LoVo (cell line): ENCODE measurements at regions not wholly inside any gene's neighbourhood (a gene's known extent, or its start where the extent isn't known, plus 50 kb on each side); places are given as distances from the start of the nearest gene placed in this dataset.

ENCODE experiments used
- DNase-seq: peaks from one replicate; pipeline ENCODE4 v3.0.0-alpha.2; 2016; ENCODE audit warnings: low spot score

- peak; percentile 2 for DNase-seq
These were observed 200.9 kb upstream of the ZPLD1 start for GRCh38 chr3:102233881-102234280.

GRCh38 chr3:102235679-102236078 lies 199.1 kb upstream of the ZPLD1 start:
- DNase-seq, result peak; percentile 18

GRCh38 chr3:102237181-102237580 lies 197.6 kb upstream of the ZPLD1 start:
- no peak for DNase-seq

DNA sequence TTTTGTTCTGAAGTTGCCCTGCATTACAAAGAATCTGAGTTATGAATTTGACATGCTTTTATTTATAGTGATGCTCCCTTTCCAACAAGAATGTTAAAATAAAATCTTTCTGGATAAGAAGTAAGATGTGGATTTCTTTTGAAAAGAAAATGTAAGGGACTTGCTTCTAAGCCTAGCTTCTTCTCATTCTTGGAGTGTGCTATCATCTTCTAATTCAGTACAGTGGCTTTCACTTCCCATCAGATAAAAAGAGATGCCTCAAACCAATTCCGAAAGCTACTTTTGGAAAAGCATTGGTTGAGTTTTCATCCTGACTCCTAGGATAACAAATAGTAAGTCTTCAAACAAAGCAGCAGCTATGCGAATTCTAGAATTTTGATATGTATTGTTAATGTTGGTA lies 197.0 kb upstream of the ZPLD1 start:
- DNase-seq, result no peak

DNA sequence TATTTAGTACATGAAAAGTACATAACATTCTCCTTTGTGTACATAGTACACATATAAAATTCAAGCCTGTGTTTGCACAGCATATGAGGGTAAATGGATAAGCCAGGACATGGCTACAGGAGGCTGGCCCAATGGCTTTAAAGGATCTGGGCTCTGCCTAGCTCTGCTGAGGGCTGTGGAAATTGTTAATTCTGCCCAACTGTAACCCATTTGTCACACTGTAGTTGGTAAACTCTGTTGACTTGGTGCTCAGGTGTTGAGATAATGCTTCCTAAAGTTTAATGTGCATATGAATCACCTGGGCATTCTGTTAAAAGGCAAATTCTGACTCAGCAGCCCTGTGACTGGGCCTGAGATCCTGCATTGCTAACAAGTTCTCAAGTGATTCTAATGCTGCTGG lies 196.5 kb upstream of the ZPLD1 start:
- no peak for DNase-seq

GRCh38 chr3:102240720-102241119 lies 194.1 kb upstream of the ZPLD1 start:
- DNase-seq, result no peak

DNA sequence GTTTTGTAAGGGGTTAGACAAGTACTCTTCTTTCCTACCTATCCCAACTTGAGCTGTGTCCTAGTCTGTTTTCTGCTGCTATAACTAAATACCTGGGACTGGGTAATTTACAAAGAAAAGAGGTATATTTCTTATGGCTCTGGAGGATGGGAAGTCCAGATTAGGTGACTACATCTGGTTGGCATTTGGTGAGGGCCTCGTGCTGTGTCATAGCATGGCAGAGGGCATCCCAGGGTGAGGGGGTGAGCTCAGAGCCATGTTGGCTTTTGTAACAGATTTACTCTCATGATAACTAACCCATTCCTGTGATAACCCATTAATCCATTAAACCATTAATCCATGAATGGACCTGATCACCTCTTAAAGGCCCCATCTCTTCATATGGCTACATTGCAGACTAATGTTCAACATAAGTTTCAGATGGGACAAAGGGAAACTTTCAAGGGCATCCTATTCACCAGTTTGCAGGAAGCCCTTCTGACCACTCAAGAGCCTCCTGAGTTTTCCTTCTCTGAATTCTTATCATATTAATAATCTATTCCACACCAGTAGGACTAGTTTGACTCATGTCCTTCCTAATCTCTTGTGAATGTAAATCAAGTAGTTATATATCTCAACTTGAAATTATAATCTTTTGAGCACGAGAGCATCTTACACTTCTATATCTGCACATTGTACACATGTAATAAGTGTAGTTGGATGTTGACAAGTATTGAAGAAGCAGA lies 185.7 kb upstream of the ZPLD1 start:
- DNase-seq, result no peak

GRCh38 chr3:102255736-102256135 lies 179.1 kb upstream of the ZPLD1 start:
- no peak for DNase-seq

DNA sequence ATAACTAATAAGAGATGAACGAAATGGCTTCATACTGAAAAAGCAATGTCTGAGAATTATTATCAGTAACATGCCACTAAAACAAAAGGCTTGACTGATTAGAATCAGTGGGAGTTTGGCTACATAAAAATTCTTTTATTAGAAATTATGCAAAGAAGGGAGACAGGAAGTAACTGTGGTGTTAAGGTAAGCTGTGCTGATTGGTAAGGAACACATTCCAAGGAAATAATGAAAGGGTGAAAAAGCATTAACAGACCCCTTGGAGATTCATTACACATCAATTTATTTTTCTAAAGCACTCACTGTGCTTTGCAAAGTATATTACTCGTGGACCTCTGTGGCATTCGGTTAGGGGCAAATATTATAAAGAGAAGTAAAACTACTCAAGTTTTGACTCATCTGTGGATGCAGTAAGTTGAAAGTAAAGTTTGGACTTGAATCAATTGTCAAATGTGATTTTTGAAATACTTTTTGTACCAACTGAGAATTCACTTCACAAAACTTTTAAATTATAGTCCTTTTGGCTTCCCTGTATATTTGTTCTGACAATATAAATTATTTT lies 176.1 kb upstream of the ZPLD1 start:
- DNase-seq, result no peak

- DNase-seq, result no peak
These were observed 175.2 kb upstream of the ZPLD1 start for GRCh38 chr3:102259663-102260062.

GRCh38 chr3:102265720-102266119 lies 169.1 kb upstream of the ZPLD1 start:
- DNase-seq, result no peak

- no peak for DNase-seq
These were observed 165.4 kb upstream of the ZPLD1 start for GRCh38 chr3:102269406-102269805.

- no peak for DNase-seq
These were observed 144.6 kb upstream of the ZPLD1 start for GRCh38 chr3:102290241-102290640.

GRCh38 chr3:102295756-102296155 lies 139.1 kb upstream of the ZPLD1 start:
- no peak for DNase-seq

DNA sequence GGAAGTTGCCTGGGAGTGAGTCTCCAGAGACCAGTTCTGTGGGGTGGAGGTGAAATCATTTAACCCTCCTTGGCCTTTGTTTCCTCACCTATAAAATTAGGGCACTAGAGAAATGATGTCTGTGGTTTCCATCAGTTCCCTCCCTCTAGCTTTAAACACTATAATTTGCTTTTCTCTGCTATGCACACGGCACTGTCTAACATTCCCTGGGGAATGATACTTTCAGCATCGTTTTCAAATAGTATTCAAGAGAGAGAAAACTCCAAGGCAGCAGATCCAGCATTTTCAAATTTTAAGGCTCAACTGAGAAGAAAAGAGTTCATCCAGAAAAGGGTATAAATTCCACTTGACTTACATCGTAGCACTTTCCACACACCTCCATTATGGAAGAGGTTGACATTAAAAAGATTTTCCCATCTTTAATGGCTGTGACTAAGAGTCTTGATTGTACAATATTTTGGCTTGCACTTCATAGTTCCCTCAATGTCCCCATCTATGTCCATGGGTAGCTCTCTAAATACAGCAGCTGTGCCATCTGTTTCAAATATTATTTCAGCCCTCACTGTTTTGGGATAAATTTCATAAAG lies 137.7 kb upstream of the ZPLD1 start:
- DNase-seq, result no peak

DNA sequence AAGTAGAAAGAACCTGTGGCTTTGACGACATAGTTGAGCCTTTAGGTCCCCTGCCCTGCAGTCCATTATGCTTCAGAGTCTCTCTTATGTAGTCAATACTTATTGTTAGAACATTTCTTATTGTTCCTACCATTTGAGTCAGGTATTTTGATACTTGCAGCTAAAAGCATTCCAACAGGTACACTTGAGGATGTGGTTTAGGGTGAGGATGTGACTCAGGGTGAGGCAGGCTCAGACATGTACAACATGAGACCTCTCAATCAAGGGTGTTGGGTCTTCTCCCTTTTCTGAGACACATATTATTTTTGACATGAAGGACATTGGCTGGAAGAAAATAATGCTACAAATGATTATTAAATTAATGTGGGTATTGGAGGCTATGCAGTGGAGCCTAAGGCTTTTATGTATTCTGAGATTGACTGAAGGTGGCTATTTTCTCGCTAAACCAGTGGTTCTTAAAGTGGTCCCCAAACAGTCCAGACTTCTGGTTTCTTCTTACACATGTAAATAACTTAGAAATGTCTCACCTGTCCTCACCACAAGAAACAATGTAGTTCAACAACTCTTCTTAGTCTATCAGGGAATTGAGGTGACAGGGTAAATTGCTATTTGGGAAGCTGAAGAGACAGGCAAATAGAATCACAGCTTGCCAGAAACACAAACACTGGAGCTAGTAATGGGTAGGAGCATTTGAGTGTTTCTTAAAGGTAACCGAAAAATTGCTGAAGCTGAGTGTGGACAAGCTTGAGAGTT lies 135.5 kb upstream of the ZPLD1 start:
- peak; percentile 28 for DNase-seq

- no peak for DNase-seq
These were observed 133.5 kb upstream of the ZPLD1 start for GRCh38 chr3:102301155-102301880.

DNA sequence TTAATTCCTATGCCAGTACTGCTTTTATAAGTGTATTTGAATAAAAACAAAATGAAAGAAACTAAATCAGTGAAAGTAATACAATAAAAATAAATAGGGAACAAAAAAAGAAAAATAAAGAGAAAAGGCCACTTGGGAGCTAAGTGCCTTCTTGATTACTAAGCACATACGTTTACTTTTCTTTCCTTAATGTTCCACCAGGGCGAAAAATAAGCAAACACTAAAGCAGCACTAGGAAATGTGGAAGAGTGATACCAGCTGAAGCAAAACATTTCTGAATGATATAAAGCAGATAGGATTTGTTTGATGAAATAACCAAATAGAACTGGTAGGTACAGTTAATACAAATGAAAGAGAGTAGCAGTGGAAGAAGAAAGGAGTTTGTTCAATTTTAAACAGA lies 132.8 kb upstream of the ZPLD1 start:
- DNase-seq, result no peak

GRCh38 chr3:102304550-102304949 lies 130.3 kb upstream of the ZPLD1 start:
- no peak for DNase-seq

GRCh38 chr3:102307442-102307841 lies 127.4 kb upstream of the ZPLD1 start:
- DNase-seq, result no peak

- no peak for DNase-seq
These were observed 105.7 kb upstream of the ZPLD1 start for GRCh38 chr3:102329066-102329465.

DNA sequence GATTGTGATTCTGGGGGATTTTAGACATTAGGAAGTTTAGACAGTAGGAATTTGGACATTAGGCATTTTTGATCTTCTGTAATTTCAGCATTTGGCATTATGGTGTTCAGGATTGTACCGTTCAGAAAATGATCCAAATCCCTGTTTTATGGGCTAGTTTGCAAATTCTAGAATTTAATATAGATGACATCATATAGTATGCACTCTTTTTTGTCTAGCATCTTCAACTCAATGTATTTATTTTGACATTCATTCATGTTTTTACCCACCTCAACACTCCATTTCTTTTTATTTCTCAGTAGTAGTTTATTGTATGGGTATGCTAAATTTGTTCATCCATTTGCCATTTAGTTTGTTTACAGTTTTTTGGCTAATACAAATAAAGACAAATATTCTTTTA lies 105.3 kb upstream of the ZPLD1 start:
- no peak for DNase-seq
